Stomach (tissue), 4 donors: ENCODE measurements at regions not wholly inside any gene's neighbourhood (a gene's known extent, or its start where the extent isn't known, plus 50 kb on each side); places are given as distances from the start of the nearest gene placed in this dataset.

Experiments
- CTCF ChIP-seq, 7 experiments: fragments of 450-650 bp in 4 of 7; fragments of 200-600 bp in 3 of 7; sonication (generic) in 3 of 7; IDR thresholded peaks; one replicate each; pipeline ENCODE4 v1.5.1; 2016 to 2019; ENCODE audit warnings: antibody characterized with exemption in 7 of 7, control low read depth in 2 of 7, mild to moderate bottlenecking in 1 of 7
- POLR2A ChIP-seq, 4 donors: fragments of 450-650 bp; IDR thresholded peaks; one replicate each; pipeline ENCODE4 v1.6.1; 2016; ENCODE audit warnings: antibody characterized with exemption in 4 of 4, control low read depth in 2 of 4, mild to moderate bottlenecking in 1 of 4, moderate library complexity in 1 of 4

- TF ChIP-seq CTCF (IDR thresholded peaks at IDR 0.05) (no peak), POLR2A (IDR thresholded peaks at IDR 0.05) (no peak)
Observed at GRCh38 chr13:89502286-89502685, 1831.1 kb downstream of the SLITRK5 start.
